ENCODE measurements at regions not wholly inside any gene's neighbourhood (a gene's known extent, or its start where the extent isn't known, plus 50 kb on each side); places are given as distances from the start of the nearest gene placed in this dataset.
A peak's percentile ranks its signal among the peaks of the same experiment; 100 is the strongest.

GRCh38 chr20:60132162-60132826 is 174.1 kb downstream of the CDH26 start:
- no peak for DNase-seq

GRCh38 chr20:60132827-60133670 is 174.8 kb downstream of the CDH26 start:
- DNase-seq: no peak

GRCh38 chr20:60135276-60135675 is 177.1 kb downstream of the CDH26 start:
- DNase-seq: no peak

- no peak for DNase-seq
Measured at GRCh38 chr20:60136645-60137401, 178.6 kb downstream of the CDH26 start.

- peak; percentile 51 for DNase-seq
Measured at GRCh38 chr20:60137657-60138245, 179.5 kb downstream of the CDH26 start.

- peak; percentile 59 for DNase-seq
Measured at GRCh38 chr20:60138256-60139220, 180.3 kb downstream of the CDH26 start.

GRCh38 chr20:60139663-60140446 is 181.6 kb downstream of the CDH26 start:
- no peak for DNase-seq

- DNase-seq: no peak
Measured at GRCh38 chr20:60142587-60142986, 184.4 kb downstream of the CDH26 start.

- no peak for DNase-seq
Measured at GRCh38 chr20:60143261-60143842, 185.1 kb downstream of the CDH26 start.

- DNase-seq: no peak
Measured at GRCh38 chr20:60144404-60144803, 186.2 kb downstream of the CDH26 start.

- no peak for DNase-seq
Measured at GRCh38 chr20:60144974-60145527, 186.8 kb downstream of the CDH26 start.

- no peak for DNase-seq
Measured at GRCh38 chr20:60147004-60147403, 188.8 kb downstream of the CDH26 start.

GRCh38 chr20:60148885-60149284 is 190.7 kb downstream of the CDH26 start:
- no peak for DNase-seq

GRCh38 chr20:60152792-60153191 is 194.6 kb downstream of the CDH26 start:
- peak; percentile 44 for DNase-seq

- no peak for DNase-seq
Measured at GRCh38 chr20:60160451-60161145, 202.4 kb downstream of the CDH26 start.

- DNase-seq: no peak
Measured at GRCh38 chr20:60167812-60168211, 209.6 kb downstream of the CDH26 start.

- DNase-seq: no peak
Measured at GRCh38 chr20:60168963-60169362, 210.7 kb downstream of the CDH26 start.

- DNase-seq: no peak
Measured at GRCh38 chr20:60170116-60170515, 211.9 kb downstream of the CDH26 start.

GRCh38 chr20:60171313-60171712 is 213.1 kb downstream of the CDH26 start:
- DNase-seq: no peak

- no peak for DNase-seq
Measured at GRCh38 chr20:60171738-60172137, 213.5 kb downstream of the CDH26 start.
